Loucy (cell line): ENCODE measurements at regions not wholly inside any gene's neighbourhood (a gene's known extent, or its start where the extent isn't known, plus 50 kb on each side); places are given as distances from the start of the nearest gene placed in this dataset.

Source experiments
- H2AFZ ChIP-seq: fragments of 200-600 bp; sonication (generic); 2 replicates; pipeline ENCODE4 v1.6.0; 2016; ENCODE audit warnings: antibody characterized with exemption, mild to moderate bottlenecking, low read length, moderate library complexity
- H3F3A ChIP-seq: fragments of 200-600 bp; 2 replicates; pipeline ENCODE4 v1.6.0; 2016; ENCODE audit warnings: antibody characterized with exemption, low read depth, mild to moderate bottlenecking
- H3K27me3 ChIP-seq: fragments of 200-600 bp; sonication (generic); 2 replicates; pipeline ENCODE4 v1.6.1; 2014; ENCODE audit warnings: low read length, mild to moderate bottlenecking; ENCODE audit not compliant: insufficient read depth, poor library complexity, severe bottlenecking
- H3K36me3 ChIP-seq: fragments of 200-600 bp; sonication (generic); 2 replicates; pipeline ENCODE4 v1.6.1; 2016; ENCODE audit warnings: low read length; ENCODE audit not compliant: insufficient read depth
- H3K4me1 ChIP-seq: fragments of 200-600 bp; sonication (generic); 2 replicates; pipeline ENCODE4 v1.5.1; 2014; ENCODE audit warnings: low read length, mild to moderate bottlenecking; ENCODE audit not compliant: insufficient read depth, poor library complexity, severe bottlenecking
- H3K4me2 ChIP-seq: fragments of 200-600 bp; sonication (generic); 2 replicates; pipeline ENCODE4 v1.6.0; 2014; ENCODE audit warnings: antibody characterized with exemption, low read length, low read depth, mild to moderate bottlenecking; ENCODE audit not compliant: poor library complexity, severe bottlenecking
- H3K4me3 ChIP-seq: fragments of 200-600 bp; sonication (generic); 2 replicates; pipeline ENCODE4 v1.5.1; 2014; ENCODE audit warnings: low read length, mild to moderate bottlenecking, mixed read lengths; ENCODE audit not compliant: poor library complexity, severe bottlenecking
- H3K79me2 ChIP-seq: fragments of 200-600 bp; sonication (generic); 2 replicates; pipeline ENCODE4 v1.6.1; 2014; ENCODE audit warnings: low read length; ENCODE audit not compliant: insufficient read depth
- H3K9ac ChIP-seq: fragments of 200-600 bp; sonication (generic); 2 replicates; pipeline ENCODE4 v1.6.0; 2014; ENCODE audit warnings: mild to moderate bottlenecking, low read depth, low read length, moderate library complexity; ENCODE audit not compliant: poor library complexity, severe bottlenecking
- H3K9me2 ChIP-seq: fragments of 200-600 bp; sonication (generic); replicated peaks from 2 replicates; pipeline ENCODE4 v1.6.1; 2016; ENCODE audit warnings: low read depth, low read length, mixed read lengths
- H3K9me3 ChIP-seq: fragments of 200-600 bp; sonication (generic); 2 replicates; pipeline ENCODE4 v1.6.1; 2014; ENCODE audit warnings: mild to moderate bottlenecking, antibody characterized with exemption, low read length, low read depth; ENCODE audit not compliant: insufficient read depth
- H4K20me1 ChIP-seq: fragments of 200-600 bp; sonication (generic); 2 replicates; pipeline ENCODE4 v1.6.0; 2014; ENCODE audit warnings: antibody characterized with exemption, low read length, mild to moderate bottlenecking; ENCODE audit not compliant: insufficient read depth, poor library complexity, severe bottlenecking
- CTCF ChIP-seq: fragments of 200-600 bp; sonication (generic); conservative IDR thresholded peaks from 2 replicates; pipeline ENCODE4 v1.5.1; 2014; ENCODE audit warnings: mild to moderate bottlenecking, antibody characterized with exemption, low read length
- EZH2phosphoT487 ChIP-seq: fragments of 200-600 bp; IDR thresholded peaks from 2 replicates; pipeline ENCODE4 v1.6.1; 2018; ENCODE audit warnings: antibody characterized with exemption, mild to moderate bottlenecking, moderate library complexity, borderline replicate concordance

GRCh38 chr10:129328546-129328945 is 138.5 kb upstream of the MGMT start:
- Histone ChIP-seq H3F3A (no peaks in the 10 kb centered on the region), H3K4me3 (no peak overlapping the region), H3K4me1 (peaks cover 13% of the 10 kb centered on the region), H3K9me2 (no peaks in the 10 kb centered on the region), H3K9me3 (no peaks in the 10 kb centered on the region), H3K36me3 (no peaks in the 10 kb centered on the region), H3K9ac (no peak overlapping the region), H2AFZ (no peak overlapping the region), H3K4me2 (no peak overlapping the region), H3K79me2 (no peaks in the 10 kb centered on the region), H4K20me1 (no peaks in the 10 kb centered on the region), H3K27me3 (no peaks in the 10 kb centered on the region)
- TF ChIP-seq EZH2phosphoT487 = no peak
- no peak for TF ChIP-seq CTCF

GRCh38 chr10:129329385-129330055 is 137.5 kb upstream of the MGMT start:
- no peak overlapping the region for H2AFZ ChIP-seq
- H3K9me3 ChIP-seq = no peaks in the 10 kb centered on the region
- peaks cover 17% of the 10 kb centered on the region for H3K4me1 ChIP-seq
- H3K79me2 ChIP-seq = no peaks in the 10 kb centered on the region
- H3K36me3 ChIP-seq = no peaks in the 10 kb centered on the region
- no peaks in the 10 kb centered on the region for H3F3A ChIP-seq
- H3K4me3 ChIP-seq = no peak overlapping the region
- no peaks in the 10 kb centered on the region for H3K27me3 ChIP-seq
- H3K4me2 ChIP-seq = no peak overlapping the region
- no peak for TF ChIP-seq EZH2phosphoT487
- TF ChIP-seq CTCF = no peak
- no peaks in the 10 kb centered on the region for H3K9me2 ChIP-seq
- no peaks in the 10 kb centered on the region for H4K20me1 ChIP-seq
- no peak overlapping the region for H3K9ac ChIP-seq

- TF ChIP-seq EZH2phosphoT487 (no peak), CTCF (no peak)
- H3K4me3 ChIP-seq = no peak overlapping the region
- H2AFZ ChIP-seq = no peak overlapping the region
- no peaks in the 10 kb centered on the region for H4K20me1 ChIP-seq
- no peaks in the 10 kb centered on the region for H3K79me2 ChIP-seq
- H3K36me3 ChIP-seq = no peaks in the 10 kb centered on the region
- H3K4me2 ChIP-seq = no peak overlapping the region
- no peak overlapping the region for H3K9ac ChIP-seq
- peaks cover 17% of the 10 kb centered on the region for H3K4me1 ChIP-seq
- H3F3A ChIP-seq = no peaks in the 10 kb centered on the region
- no peaks in the 10 kb centered on the region for H3K9me2 ChIP-seq
- no peaks in the 10 kb centered on the region for H3K27me3 ChIP-seq
- no peaks in the 10 kb centered on the region for H3K9me3 ChIP-seq
These were observed 136.8 kb upstream of the MGMT start for GRCh38 chr10:129330211-129330610.
